ENCODE measurements at regions not wholly inside any gene's neighbourhood (a gene's known extent, or its start where the extent isn't known, plus 50 kb on each side); places are given as distances from the start of the nearest gene placed in this dataset.

DNA sequence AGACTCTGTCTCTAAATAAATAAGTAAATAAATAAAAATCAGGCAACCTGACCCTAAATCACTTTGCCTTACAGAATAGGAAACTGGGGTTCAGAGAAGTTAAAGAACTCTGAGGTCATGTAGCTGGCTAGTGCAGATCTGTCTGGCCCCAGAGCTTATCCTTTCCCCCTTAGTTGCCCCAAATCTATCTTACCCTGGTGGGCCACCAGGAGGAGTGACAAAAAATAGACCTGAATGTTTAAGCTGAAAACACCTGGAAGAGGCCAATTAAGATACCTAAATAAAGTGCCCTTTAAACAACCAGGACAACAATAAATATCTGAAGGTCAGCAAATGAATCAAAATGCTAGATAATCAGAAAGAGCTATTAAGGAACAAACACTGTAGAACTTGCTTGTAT is 59.7 kb downstream of the TEX35 start:
- TF ChIP-seq POLR2A (IDR thresholded peaks at IDR 0.05) (no peak), CTCF (IDR thresholded peaks at IDR 0.05 in 4 of 5, conservative IDR thresholded peaks at IDR 0.05 in 1 of 5) (no peak)

All from gastrocnemius medialis (tissue), 4 donors.